A673 (cell line): ENCODE measurements at regions not wholly inside any gene's neighbourhood (a gene's known extent, or its start where the extent isn't known, plus 50 kb on each side); places are given as distances from the start of the nearest gene placed in this dataset.

Experiments used
- BruUV-seq: library from RNA; stranded (reverse); fragments of 400-500 nt; replicated peaks from 2 replicates; lab custom pipeline; 2021; lab: Mats Ljungman, UMichigan
- CTCF ChIA-PET: fragments of 300-600 bp; sonication (Branson Sonifier 250); formaldehyde crosslinking; loops from one replicate; lab custom pipeline; 2022; ENCODE audit warnings: antibody characterized with exemption; lab: Charles Lee
- POLR2A ChIA-PET: fragments of 300-600 bp; sonication (Branson Sonifier 250); formaldehyde crosslinking; loops from one replicate; lab custom pipeline; 2022; ENCODE audit warnings: antibody characterized with exemption; ENCODE audit not compliant: low non-redundant PET; lab: Charles Lee
- DNase-seq: peaks from one replicate; pipeline ENCODE4 v3.0.0-alpha.2; 2015; ENCODE audit warnings: low spot score
- H3K27ac ChIP-seq: fragments of 200-600 bp; sonication (generic); 2 replicates; pipeline ENCODE4 v1.5.1; 2016; ENCODE audit warnings: mixed run types, low read depth, mild to moderate bottlenecking, mixed read lengths, antibody characterized with exemption, low read length; ENCODE audit not compliant: poor library complexity, severe bottlenecking
- H3K27me3 ChIP-seq: fragments of 200-600 bp; sonication (generic); replicated peaks from 2 replicates; pipeline ENCODE4 v1.6.1; 2017; ENCODE audit warnings: mixed run types, low read depth, mild to moderate bottlenecking, mixed read lengths, antibody characterized with exemption, low read length; ENCODE audit not compliant: insufficient read depth, poor library complexity
- H3K36me3 ChIP-seq: fragments of 200-600 bp; sonication (generic); 2 replicates; pipeline ENCODE4 v1.6.1; 2016; ENCODE audit warnings: mixed run types, mild to moderate bottlenecking, mixed read lengths, antibody characterized with exemption, low read length; ENCODE audit not compliant: insufficient read depth, poor library complexity, severe bottlenecking
- H3K4me1 ChIP-seq: fragments of 200-600 bp; sonication (generic); 2 replicates; pipeline ENCODE4 v1.6.1; 2017; ENCODE audit warnings: mixed run types, mild to moderate bottlenecking, mixed read lengths, antibody characterized with exemption, low read length; ENCODE audit not compliant: insufficient read depth, poor library complexity, severe bottlenecking
- H3K4me3 ChIP-seq: fragments of 200-600 bp; sonication (generic); 2 replicates; pipeline ENCODE4 v1.5.1; 2016; ENCODE audit warnings: low read depth, mixed run types, mild to moderate bottlenecking, mixed read lengths, low read length; ENCODE audit not compliant: poor library complexity, severe bottlenecking
- H3K9me3 ChIP-seq: fragments of 200-600 bp; sonication (generic); 2 replicates; pipeline ENCODE4 v1.6.1; 2016; ENCODE audit warnings: mixed run types, low read depth, mild to moderate bottlenecking, mixed read lengths, antibody characterized with exemption, low read length; ENCODE audit not compliant: poor library complexity, severe bottlenecking
- EZH2 ChIP-seq: fragments of 200-600 bp; sonication (generic); IDR thresholded peaks from 2 replicates; pipeline ENCODE4 v1.6.1; 2017; ENCODE audit warnings: borderline replicate concordance, low read depth, mild to moderate bottlenecking, mixed read lengths, antibody characterized with exemption, low read length; ENCODE audit not compliant: poor library complexity, severe bottlenecking
- intact Hi-C: fragments of 100-400 bp; cut with micrococcal nuclease; formaldehyde crosslinking; loops from one replicate; pipeline ENCODE4 v1.10.0; 2022; ENCODE audit not compliant: unreplicated experiment
- TF ChIP-seq, protein P1 (sequence below): fragments of 300-800, 200-600 bp; sonication (generic); conservative IDR thresholded peaks from 2 replicates; pipeline ENCODE4 v1.5.1; 2017; ENCODE audit warnings: low read depth, mild to moderate bottlenecking, antibody characterized with exemption, low read length, moderate library complexity, mixed read lengths

- ChIA-PET CTCF (no interaction called here), POLR2A (no interaction called here)
- H3K4me1 ChIP-seq: peaks cover 9% of the 10 kb centered on the region
- TF ChIP-seq, protein P1, sequence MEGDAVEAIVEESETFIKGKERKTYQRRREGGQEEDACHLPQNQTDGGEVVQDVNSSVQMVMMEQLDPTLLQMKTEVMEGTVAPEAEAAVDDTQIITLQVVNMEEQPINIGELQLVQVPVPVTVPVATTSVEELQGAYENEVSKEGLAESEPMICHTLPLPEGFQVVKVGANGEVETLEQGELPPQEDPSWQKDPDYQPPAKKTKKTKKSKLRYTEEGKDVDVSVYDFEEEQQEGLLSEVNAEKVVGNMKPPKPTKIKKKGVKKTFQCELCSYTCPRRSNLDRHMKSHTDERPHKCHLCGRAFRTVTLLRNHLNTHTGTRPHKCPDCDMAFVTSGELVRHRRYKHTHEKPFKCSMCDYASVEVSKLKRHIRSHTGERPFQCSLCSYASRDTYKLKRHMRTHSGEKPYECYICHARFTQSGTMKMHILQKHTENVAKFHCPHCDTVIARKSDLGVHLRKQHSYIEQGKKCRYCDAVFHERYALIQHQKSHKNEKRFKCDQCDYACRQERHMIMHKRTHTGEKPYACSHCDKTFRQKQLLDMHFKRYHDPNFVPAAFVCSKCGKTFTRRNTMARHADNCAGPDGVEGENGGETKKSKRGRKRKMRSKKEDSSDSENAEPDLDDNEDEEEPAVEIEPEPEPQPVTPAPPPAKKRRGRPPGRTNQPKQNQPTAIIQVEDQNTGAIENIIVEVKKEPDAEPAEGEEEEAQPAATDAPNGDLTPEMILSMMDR: no peak
- no peak for TF ChIP-seq EZH2
- H3K27me3 ChIP-seq: no peaks in the 10 kb centered on the region
- intact Hi-C loops: no loop called here
- no peaks in the 10 kb centered on the region for H3K36me3 ChIP-seq
- no peak for DNase-seq
- no peak overlapping the region for H3K4me3 ChIP-seq
- H3K27ac ChIP-seq: no peak overlapping the region
- peaks cover 7% of the 10 kb centered on the region for H3K9me3 ChIP-seq
- no TSS peak for BruUV-seq
Measured at GRCh38 chr7:357531-358209, 67.7 kb downstream of the FOXL3 start.

DNA sequence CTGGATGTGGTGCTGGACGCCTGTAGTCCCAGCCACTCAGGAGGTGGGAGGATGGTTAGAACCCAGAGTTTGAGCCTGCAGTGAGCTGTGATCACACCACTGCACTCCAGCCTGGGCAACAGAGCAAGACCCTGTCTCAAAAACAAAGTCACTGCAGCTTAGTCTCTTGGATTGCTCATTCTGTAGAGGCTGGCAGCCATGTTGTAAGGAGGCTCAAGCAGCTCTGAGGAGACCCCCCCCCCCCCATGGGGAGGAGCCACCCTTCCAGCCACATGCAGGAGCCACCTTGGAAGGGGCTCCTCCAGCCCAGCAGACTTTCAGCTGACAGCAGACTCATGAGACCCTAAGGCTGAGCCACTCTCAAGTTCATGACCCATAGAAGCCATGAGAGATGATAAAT, 68.4 kb downstream of the FOXL3 start:
- peaks cover 16% of the 10 kb centered on the region for H3K4me1 ChIP-seq
- H3K4me3 ChIP-seq: no peak overlapping the region
- intact Hi-C loops: no loop called here
- POLR2A ChIA-PET: no interaction called here
- BruUV-seq: no TSS peak
- no peak for DNase-seq
- TF ChIP-seq, protein P1: no peak
- no peak for TF ChIP-seq EZH2
- H3K36me3 ChIP-seq: no peaks in the 10 kb centered on the region
- CTCF ChIA-PET: no interaction called here
- no peak overlapping the region for H3K27ac ChIP-seq
- H3K9me3 ChIP-seq: peaks cover 7% of the 10 kb centered on the region
- H3K27me3 ChIP-seq: no peaks in the 10 kb centered on the region

GRCh38 chr7:359226-359765, 69.3 kb downstream of the FOXL3 start:
- TF ChIP-seq, protein P1: no peak
- no peak for TF ChIP-seq EZH2
- BruUV-seq: no TSS peak
- ChIA-PET POLR2A (no interaction called here), CTCF (no interaction called here)
- DNase-seq: no peak
- peaks cover 7% of the 10 kb centered on the region for H3K9me3 ChIP-seq
- no peak overlapping the region for H3K27ac ChIP-seq
- H3K4me1 ChIP-seq: peaks cover 18% of the 10 kb centered on the region
- H3K4me3 ChIP-seq: no peak overlapping the region
- H3K27me3 ChIP-seq: no peaks in the 10 kb centered on the region
- no peaks in the 10 kb centered on the region for H3K36me3 ChIP-seq
- intact Hi-C loops: no loop called here
